DND-41 (cell line): ENCODE measurements at regions not wholly inside any gene's neighbourhood (a gene's known extent, or its start where the extent isn't known, plus 50 kb on each side); places are given as distances from the start of the nearest gene placed in this dataset.

Experiments used
- ATAC-seq: fragments of 200-7000 bp; cut with Tn5 transposase; 3 replicates; pipeline ENCODE4 v1.9.1; 2021; ENCODE audit warnings: low read depth; ENCODE audit not compliant: insufficient read depth
- DNase-seq: peaks from one replicate; pipeline ENCODE4 v3.0.0-alpha.2; 2020
- H2AFZ ChIP-seq: 2 replicates; pipeline ENCODE4 v1.6.0; 2012; ENCODE audit warnings: low read depth, low read length
- H3K27ac ChIP-seq: 2 replicates; pipeline ENCODE4 v1.5.1; 2012; ENCODE audit warnings: low read length, inconsistent platforms
- H3K27me3 ChIP-seq: fragments of 200-600 bp; sonication (generic); 2 replicates; pipeline ENCODE4 v1.6.0; 2012; ENCODE audit warnings: low read length, mild to moderate bottlenecking, inconsistent platforms; ENCODE audit not compliant: insufficient read depth, poor library complexity
- H3K36me3 ChIP-seq: 2 replicates; pipeline ENCODE4 v1.5.1; 2012; ENCODE audit warnings: low read length, inconsistent platforms; ENCODE audit not compliant: insufficient read depth
- H3K4me1 ChIP-seq: 2 replicates; pipeline ENCODE4 v1.5.1; 2012; ENCODE audit warnings: mild to moderate bottlenecking, low read length; ENCODE audit not compliant: insufficient read depth
- H3K4me2 ChIP-seq: 2 replicates; pipeline ENCODE4 v1.6.0; 2012; ENCODE audit warnings: mild to moderate bottlenecking, moderate library complexity, low read length, inconsistent platforms; ENCODE audit not compliant: insufficient read depth
- H3K4me3 ChIP-seq, 2 experiments: fragments of 200-600 bp in 1 of 2; shearing (Covaris generic) in 1 of 2; 2 replicates each; pipeline ENCODE4 v1.5.1; 2012 to 2016; ENCODE audit warnings: inconsistent platforms in 2 of 2, low read length in 2 of 2, mild to moderate bottlenecking in 2 of 2, low read depth in 1 of 2, moderate library complexity in 1 of 2
- H3K79me2 ChIP-seq: 2 replicates; pipeline ENCODE4 v1.6.0; 2012; ENCODE audit warnings: low read length, inconsistent platforms; ENCODE audit not compliant: insufficient read depth
- H3K9ac ChIP-seq: 2 replicates; pipeline ENCODE4 v1.6.0; 2012; ENCODE audit warnings: low read depth, mild to moderate bottlenecking, inconsistent platforms, low read length, moderate library complexity
- H3K9me3 ChIP-seq: 2 replicates; pipeline ENCODE4 v1.5.1; 2012; ENCODE audit warnings: low read length, moderate library complexity, mild to moderate bottlenecking, inconsistent platforms; ENCODE audit not compliant: insufficient read depth, severe bottlenecking
- H4K20me1 ChIP-seq: 2 replicates; pipeline ENCODE4 v1.6.0; 2012; ENCODE audit warnings: low read length; ENCODE audit not compliant: insufficient read depth
- EZH2 ChIP-seq: IDR thresholded peaks from 3 replicates; pipeline ENCODE4 v1.6.1; 2012; ENCODE audit warnings: borderline replicate concordance, low read depth, mild to moderate bottlenecking, moderate library complexity, low read length, inconsistent platforms; ENCODE audit not compliant: severe bottlenecking
- TF ChIP-seq, protein P1 (sequence below): IDR thresholded peaks from 2 replicates; pipeline ENCODE4 v1.5.1; 2012; ENCODE audit warnings: borderline replicate concordance, low read length, moderate library complexity, mild to moderate bottlenecking; ENCODE audit not compliant: poor library complexity, severe bottlenecking; ENCODE audit errors: extremely low read depth

GRCh38 chr10:14439451-14440259, 108.9 kb upstream of the FRMD4A start:
- no peak overlapping the region for H3K4me2 ChIP-seq
- H3K9me3 ChIP-seq, result no peaks in the 10 kb centered on the region
- DNase-seq (no peak), ATAC-seq (no peak)
- no peaks in the 10 kb centered on the region for H4K20me1 ChIP-seq
- H3K4me1 ChIP-seq, result no peaks in the 10 kb centered on the region
- no peak overlapping the region for H3K9ac ChIP-seq
- no peaks in the 10 kb centered on the region for H3K79me2 ChIP-seq
- no peak overlapping the region for H3K4me3 ChIP-seq
- H3K27me3 ChIP-seq, result peaks cover 5% of the 10 kb centered on the region
- no peak overlapping the region for H3K27ac ChIP-seq
- no peak overlapping the region for H2AFZ ChIP-seq
- TF ChIP-seq, protein P1, sequence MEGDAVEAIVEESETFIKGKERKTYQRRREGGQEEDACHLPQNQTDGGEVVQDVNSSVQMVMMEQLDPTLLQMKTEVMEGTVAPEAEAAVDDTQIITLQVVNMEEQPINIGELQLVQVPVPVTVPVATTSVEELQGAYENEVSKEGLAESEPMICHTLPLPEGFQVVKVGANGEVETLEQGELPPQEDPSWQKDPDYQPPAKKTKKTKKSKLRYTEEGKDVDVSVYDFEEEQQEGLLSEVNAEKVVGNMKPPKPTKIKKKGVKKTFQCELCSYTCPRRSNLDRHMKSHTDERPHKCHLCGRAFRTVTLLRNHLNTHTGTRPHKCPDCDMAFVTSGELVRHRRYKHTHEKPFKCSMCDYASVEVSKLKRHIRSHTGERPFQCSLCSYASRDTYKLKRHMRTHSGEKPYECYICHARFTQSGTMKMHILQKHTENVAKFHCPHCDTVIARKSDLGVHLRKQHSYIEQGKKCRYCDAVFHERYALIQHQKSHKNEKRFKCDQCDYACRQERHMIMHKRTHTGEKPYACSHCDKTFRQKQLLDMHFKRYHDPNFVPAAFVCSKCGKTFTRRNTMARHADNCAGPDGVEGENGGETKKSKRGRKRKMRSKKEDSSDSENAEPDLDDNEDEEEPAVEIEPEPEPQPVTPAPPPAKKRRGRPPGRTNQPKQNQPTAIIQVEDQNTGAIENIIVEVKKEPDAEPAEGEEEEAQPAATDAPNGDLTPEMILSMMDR, result no peak
- TF ChIP-seq EZH2, result no peak
- no peaks in the 10 kb centered on the region for H3K36me3 ChIP-seq

DNA sequence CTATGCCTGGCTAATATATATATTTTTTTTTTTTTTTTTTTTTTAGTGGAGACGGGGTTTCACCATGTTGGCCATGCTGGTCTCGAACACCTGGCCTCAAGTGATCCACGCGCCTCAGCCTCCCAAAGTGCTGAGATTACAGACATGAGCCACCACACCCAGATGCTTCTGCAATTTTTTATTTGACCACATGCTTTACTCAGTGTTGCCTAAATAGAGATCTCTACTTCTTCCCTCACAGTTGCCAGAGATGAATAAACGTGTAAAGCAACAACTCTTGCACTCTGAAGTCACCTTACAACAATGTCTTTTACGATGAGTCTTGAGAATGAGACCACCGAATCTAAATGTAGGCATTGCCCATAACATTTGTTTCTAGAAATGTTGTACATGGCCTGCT, 107.9 kb upstream of the FRMD4A start:
- H3K27me3 ChIP-seq, result peaks cover 5% of the 10 kb centered on the region
- ATAC-seq (no peak), DNase-seq (no peak)
- H3K27ac ChIP-seq, result no peak overlapping the region
- H3K4me3 ChIP-seq, result no peak overlapping the region
- no peaks in the 10 kb centered on the region for H3K4me1 ChIP-seq
- H2AFZ ChIP-seq, result no peak overlapping the region
- no peaks in the 10 kb centered on the region for H4K20me1 ChIP-seq
- no peaks in the 10 kb centered on the region for H3K9me3 ChIP-seq
- no peaks in the 10 kb centered on the region for H3K36me3 ChIP-seq
- no peak overlapping the region for H3K4me2 ChIP-seq
- TF ChIP-seq EZH2, result no peak
- TF ChIP-seq, protein P1, result no peak
- H3K79me2 ChIP-seq, result no peaks in the 10 kb centered on the region
- H3K9ac ChIP-seq, result no peak overlapping the region

GRCh38 chr10:14438057-14438456, 107.3 kb upstream of the FRMD4A start:
- TF ChIP-seq, protein P1, result no peak
- no peak for TF ChIP-seq EZH2
- no peak overlapping the region for H3K4me2 ChIP-seq
- no peak overlapping the region for H2AFZ ChIP-seq
- H3K4me3 ChIP-seq, result no peak overlapping the region
- no peak for DNase-seq
- no peak for ATAC-seq
- H3K4me1 ChIP-seq, result no peaks in the 10 kb centered on the region
- peaks cover 5% of the 10 kb centered on the region for H3K27me3 ChIP-seq
- H3K9me3 ChIP-seq, result no peaks in the 10 kb centered on the region
- H3K79me2 ChIP-seq, result no peaks in the 10 kb centered on the region
- H4K20me1 ChIP-seq, result no peaks in the 10 kb centered on the region
- H3K27ac ChIP-seq, result no peak overlapping the region
- H3K9ac ChIP-seq, result no peak overlapping the region
- H3K36me3 ChIP-seq, result no peaks in the 10 kb centered on the region
